Neuronal stem cell (in vitro differentiated cells): ENCODE measurements at regions not wholly inside any gene's neighbourhood (a gene's known extent, or its start where the extent isn't known, plus 50 kb on each side); places are given as distances from the start of the nearest gene placed in this dataset.

Experiments used
- DNase-seq: peaks from one replicate; pipeline ENCODE4 v3.0.0-alpha.2; 2013; ENCODE audit warnings: low spot score
- H2AFZ ChIP-seq: one replicate; pipeline ENCODE4 v1.6.1; 2013; ENCODE audit warnings: mild to moderate bottlenecking, low read length, inconsistent platforms
- H2AK5ac ChIP-seq: 2 replicates; pipeline ENCODE4 v1.6.1; 2013; ENCODE audit warnings: low read depth, mild to moderate bottlenecking, inconsistent platforms, low read length, moderate library complexity, mixed read lengths
- H2BK120ac ChIP-seq: 2 replicates; pipeline ENCODE4 v1.6.1; 2013; ENCODE audit warnings: low read depth, mild to moderate bottlenecking, inconsistent platforms, low read length, moderate library complexity, mixed read lengths
- H2BK12ac ChIP-seq: one replicate; pipeline ENCODE4 v1.6.1; 2013; ENCODE audit warnings: low read length, inconsistent platforms
- H2BK15ac ChIP-seq: 2 replicates; pipeline ENCODE4 v1.6.1; 2013; ENCODE audit warnings: mild to moderate bottlenecking, low read length, inconsistent platforms, mixed read lengths
- H2BK5ac ChIP-seq: one replicate; pipeline ENCODE4 v1.6.1; 2013; ENCODE audit warnings: inconsistent platforms, mild to moderate bottlenecking, low read length, moderate library complexity
- H3K14ac ChIP-seq: one replicate; pipeline ENCODE4 v1.6.1; 2013; ENCODE audit warnings: low read length, inconsistent platforms
- H3K18ac ChIP-seq: 2 replicates; pipeline ENCODE4 v1.6.1; 2013; ENCODE audit warnings: low read length, inconsistent platforms
- H3K23ac ChIP-seq: 2 replicates; pipeline ENCODE4 v1.6.1; 2013; ENCODE audit warnings: low read depth, mild to moderate bottlenecking, mixed read lengths, low read length, inconsistent platforms; ENCODE audit not compliant: poor library complexity
- H3K27ac ChIP-seq: replicated peaks from 3 replicates; pipeline ENCODE4 v1.5.1; 2013; ENCODE audit warnings: low read length, inconsistent platforms
- H3K27me3 ChIP-seq, 3 experiments: 2 replicates each; pipeline ENCODE4 v1.6.1; 2013; ENCODE audit warnings: low read length in 3 of 3, mild to moderate bottlenecking in 2 of 3, inconsistent platforms in 1 of 3, low read depth in 1 of 3, mixed read lengths in 1 of 3, moderate library complexity in 1 of 3; ENCODE audit not compliant: control insufficient read depth in 3 of 3, insufficient read depth in 3 of 3
- H3K36me3 ChIP-seq, 2 donors: replicated peaks in 1 of 2; 2 replicates each; pipeline ENCODE4 v1.6.1; 2013; ENCODE audit warnings: low read length in 2 of 2; ENCODE audit not compliant: control insufficient read depth in 2 of 2, insufficient read depth in 2 of 2
- H3K4ac ChIP-seq: 2 replicates; pipeline ENCODE4 v1.6.1; 2013; ENCODE audit warnings: inconsistent platforms, mild to moderate bottlenecking, low read length, moderate library complexity
- H3K4me1 ChIP-seq, 2 donors: 1 replicate in 1 of 2; 2 replicates in 1 of 2; pipeline ENCODE4 v1.6.1; 2013; ENCODE audit warnings: low read length in 2 of 2, low read depth in 1 of 2; ENCODE audit not compliant: control insufficient read depth in 2 of 2, insufficient read depth in 1 of 2
- H3K4me2 ChIP-seq: one replicate; pipeline ENCODE4 v1.6.1; 2013; ENCODE audit warnings: mild to moderate bottlenecking, low read length, inconsistent platforms; ENCODE audit not compliant: insufficient read depth, poor library complexity, severe bottlenecking
- H3K4me3 ChIP-seq, 2 donors: 2 replicates each; pipeline ENCODE4 v1.5.1; 2013; ENCODE audit warnings: low read length in 2 of 2, mild to moderate bottlenecking in 2 of 2, inconsistent platforms in 1 of 2, moderate library complexity in 1 of 2
- H3K79me1 ChIP-seq: one replicate; pipeline ENCODE4 v1.6.1; 2013; ENCODE audit warnings: low read depth, mild to moderate bottlenecking, inconsistent platforms, low read length, moderate library complexity
- H3K9ac ChIP-seq: one replicate; pipeline ENCODE4 v1.6.1; 2013; ENCODE audit warnings: mild to moderate bottlenecking, low read depth, low read length, inconsistent platforms; ENCODE audit not compliant: poor library complexity
- H3K9me3 ChIP-seq, 2 donors: replicated peaks in 1 of 2; 2 replicates each; pipeline versions ENCODE3 to v1.6.1; 2013; ENCODE audit warnings: low read length in 2 of 2, mild to moderate bottlenecking in 2 of 2, inconsistent platforms in 1 of 2, low read depth in 1 of 2, mixed read lengths in 1 of 2, moderate library complexity in 1 of 2; ENCODE audit not compliant: control insufficient read depth in 2 of 2, insufficient read depth in 1 of 2
- H4K8ac ChIP-seq: one replicate; pipeline ENCODE4 v1.6.1; 2013; ENCODE audit warnings: low read depth, mild to moderate bottlenecking, inconsistent platforms, low read length, moderate library complexity
- H4K91ac ChIP-seq: one replicate; pipeline ENCODE4 v1.6.1; 2013; ENCODE audit warnings: low read length, low read depth, mild to moderate bottlenecking, inconsistent platforms; ENCODE audit not compliant: poor library complexity
- WGBS, 2 donors: extraction: QIAGEN DNeasy Blood & Tissue Kit; methylation state at CpG; one replicate each; pipeline ENCODE4 v1.1.7; 2013; ENCODE audit warnings: missing lambda C conversion rate in 2 of 2, mixed read lengths in 1 of 2; ENCODE audit not compliant: insufficient read length in 2 of 2, insufficient replicate concordance in 1 of 2; ENCODE audit errors: extremely low coverage in 2 of 2; 5-methylcytosine and 5-hydroxymethylcytosine counted together

DNA sequence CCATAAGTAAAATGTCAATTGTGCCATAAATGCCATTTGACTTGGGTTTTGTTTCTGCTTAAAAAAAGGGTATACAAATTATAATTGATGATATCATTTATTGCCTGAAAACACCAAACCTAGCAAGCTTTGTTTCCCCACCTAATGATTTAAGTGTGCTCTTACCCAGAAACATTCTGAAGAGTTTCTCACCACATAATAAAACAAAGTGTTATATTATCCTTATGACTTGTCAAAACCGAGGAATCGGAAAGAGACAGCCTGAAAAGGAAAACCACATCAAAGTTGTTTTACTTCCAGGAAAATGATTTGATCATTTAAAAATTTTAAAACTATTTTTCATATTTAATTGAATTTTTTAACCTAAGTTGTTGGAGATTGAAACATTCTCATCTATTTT lies 170.5 kb upstream of the SLC39A10 start:
- H4K91ac ChIP-seq = no peak overlapping the region
- no peak overlapping the region for H2BK15ac ChIP-seq
- H3K27me3 ChIP-seq = no peaks in the 10 kb centered on the region
- no peak overlapping the region for H3K23ac ChIP-seq
- no peak overlapping the region for H2AFZ ChIP-seq
- no peak overlapping the region for H2BK12ac ChIP-seq
- H3K27ac ChIP-seq = no peak overlapping the region
- H3K4me1 ChIP-seq = peaks cover 0 to 4% of the 10 kb centered on the region in 2 donors
- no peak overlapping the region for H3K9ac ChIP-seq
- H3K4ac ChIP-seq = no peak overlapping the region
- H3K14ac ChIP-seq = no peak overlapping the region
- no peaks in the 10 kb centered on the region for H3K36me3 ChIP-seq
- no CpG with 5 or more reads among the region's 2 CpGs for WGBS, 2 donors
- H3K9me3 ChIP-seq = no peaks in the 10 kb centered on the region
- H3K18ac ChIP-seq = no peak overlapping the region
- H2BK5ac ChIP-seq = no peak overlapping the region
- H2AK5ac ChIP-seq = no peak overlapping the region
- no peak overlapping the region for H2BK120ac ChIP-seq
- no peak overlapping the region for H4K8ac ChIP-seq
- DNase-seq = no peak
- H3K4me2 ChIP-seq = no peak overlapping the region
- H3K79me1 ChIP-seq = no peaks in the 10 kb centered on the region
- no peak overlapping the region for H3K4me3 ChIP-seq

DNA sequence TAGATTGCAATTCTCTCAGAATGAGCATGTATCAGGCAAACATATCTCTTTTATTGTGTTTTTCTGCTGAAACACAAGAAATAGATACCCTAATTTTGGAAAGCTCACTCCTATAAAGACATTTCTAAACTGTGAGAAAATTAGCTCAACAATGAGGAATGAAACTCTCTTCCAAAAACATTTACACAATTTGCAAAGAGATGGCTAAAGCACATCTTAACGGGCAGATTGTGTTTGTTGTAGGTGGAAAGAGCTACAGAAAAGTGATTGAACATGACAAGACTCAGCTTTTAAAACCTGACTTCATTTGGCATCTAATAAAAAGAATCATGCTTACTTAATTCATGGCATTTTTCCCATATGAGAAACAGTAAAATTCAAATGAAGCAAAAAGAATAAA lies 175.0 kb upstream of the SLC39A10 start:
- Histone ChIP-seq H2BK120ac (no peak overlapping the region), H3K4me3 (no peak overlapping the region)
- no CpG with 5 or more reads among the region's 1 CpG for WGBS, 2 donors

DNA sequence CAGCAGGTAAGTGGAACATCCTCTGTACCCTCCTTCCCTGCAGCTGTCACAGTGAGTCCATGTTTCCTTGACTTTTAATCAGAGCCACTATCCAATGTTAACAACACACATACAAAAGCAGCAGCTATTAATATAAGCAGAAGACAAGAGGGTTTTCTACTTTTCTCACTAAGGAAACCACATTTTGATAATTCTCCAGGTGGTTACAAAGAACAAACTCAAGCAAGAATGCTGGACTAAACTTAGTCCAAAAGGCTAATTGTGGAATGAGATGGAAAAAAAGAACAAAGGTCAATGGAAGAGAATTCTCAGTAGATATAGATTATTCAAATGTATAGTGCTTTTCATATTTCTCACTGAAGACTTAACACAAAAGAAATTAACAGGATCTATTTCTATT lies 176.9 kb upstream of the SLC39A10 start:
- no peak overlapping the region for H3K18ac ChIP-seq
- no peak overlapping the region for H3K14ac ChIP-seq
- no peak overlapping the region for H3K27ac ChIP-seq
- no peak overlapping the region for H3K23ac ChIP-seq
- H3K9ac ChIP-seq = no peak overlapping the region
- H3K4me3 ChIP-seq = no peak overlapping the region
- H2AFZ ChIP-seq = no peak overlapping the region
- no peak overlapping the region for H4K91ac ChIP-seq
- no peak overlapping the region for H2BK12ac ChIP-seq
- no peak overlapping the region for H2BK15ac ChIP-seq
- no peaks in the 10 kb centered on the region for H3K4me1 ChIP-seq
- H4K8ac ChIP-seq = no peak overlapping the region
- H3K27me3 ChIP-seq = no peaks in the 10 kb centered on the region
- no peaks in the 10 kb centered on the region for H3K9me3 ChIP-seq
- no peak overlapping the region for H2BK5ac ChIP-seq
- no peak overlapping the region for H2AK5ac ChIP-seq
- no peak overlapping the region for H3K4ac ChIP-seq
- no peaks in the 10 kb centered on the region for H3K36me3 ChIP-seq
- H2BK120ac ChIP-seq = no peak overlapping the region
- no peak for DNase-seq
- no peak overlapping the region for H3K4me2 ChIP-seq
- no peaks in the 10 kb centered on the region for H3K79me1 ChIP-seq

More for the DNA sequence above, 175.0 kb upstream of the SLC39A10 start:
- H3K4ac ChIP-seq = no peak overlapping the region
- H3K4me2 ChIP-seq = no peak overlapping the region
- no peak overlapping the region for H2BK12ac ChIP-seq
- no peak overlapping the region for H2AFZ ChIP-seq
- no peak overlapping the region for H3K14ac ChIP-seq
- no peak overlapping the region for H2AK5ac ChIP-seq
- no peak overlapping the region for H2BK15ac ChIP-seq
- H3K9me3 ChIP-seq = no peaks in the 10 kb centered on the region
- peaks cover 0 to 3% of the 10 kb centered on the region in 2 donors for H3K4me1 ChIP-seq
- H3K23ac ChIP-seq = no peak overlapping the region
- no peak overlapping the region for H3K9ac ChIP-seq
- H3K79me1 ChIP-seq = no peaks in the 10 kb centered on the region
- DNase-seq = no peak
- no peaks in the 10 kb centered on the region for H3K36me3 ChIP-seq
- H4K91ac ChIP-seq = no peak overlapping the region
- no peaks in the 10 kb centered on the region for H3K27me3 ChIP-seq
- no peak overlapping the region for H3K27ac ChIP-seq
- H2BK5ac ChIP-seq = no peak overlapping the region
- H3K18ac ChIP-seq = no peak overlapping the region
- H4K8ac ChIP-seq = no peak overlapping the region

DNA sequence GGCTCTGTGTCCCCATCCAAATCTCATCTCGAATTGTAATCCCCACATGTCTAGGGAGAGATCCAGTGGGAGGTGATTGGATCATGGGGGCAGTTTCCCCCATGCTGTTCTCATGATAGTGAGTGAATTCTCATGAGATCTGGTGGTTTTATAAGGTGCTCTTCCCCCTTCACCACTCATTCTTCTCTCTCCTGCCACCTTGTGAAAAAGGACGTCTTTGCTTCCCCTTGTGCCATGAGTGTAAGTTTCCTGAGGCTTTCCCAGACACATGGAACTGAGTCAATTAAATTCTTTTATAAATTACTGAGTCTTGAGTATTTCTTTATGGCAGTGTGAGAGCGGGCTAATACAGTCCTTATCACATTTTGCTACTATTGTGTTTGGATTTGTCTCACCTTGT lies 177.6 kb upstream of the SLC39A10 start:
- Histone ChIP-seq H2AK5ac (no peak overlapping the region), H2BK12ac (no peak overlapping the region), H3K36me3 (no peaks in the 10 kb centered on the region), H3K4me1 (no peaks in the 10 kb centered on the region), H3K4me3 (no peak overlapping the region), H4K91ac (no peak overlapping the region), H3K79me1 (no peaks in the 10 kb centered on the region), H3K27me3 (no peaks in the 10 kb centered on the region), H3K4ac (no peak overlapping the region), H2BK5ac (no peak overlapping the region), H3K18ac (no peak overlapping the region), H3K9ac (no peak overlapping the region), H2AFZ (no peak overlapping the region), H3K9me3 (no peaks in the 10 kb centered on the region), H3K14ac (no peak overlapping the region), H2BK15ac (no peak overlapping the region), H4K8ac (no peak overlapping the region), H3K27ac (no peak overlapping the region), H3K23ac (no peak overlapping the region), H2BK120ac (no peak overlapping the region), H3K4me2 (no peak overlapping the region)
- no peak for DNase-seq
- WGBS, 2 donors = no CpG with 5 or more reads among the region's 3 CpGs
